Heart right ventricle (tissue), 16 donors: ENCODE measurements at regions not wholly inside any gene's neighbourhood (a gene's known extent, or its start where the extent isn't known, plus 50 kb on each side); places are given as distances from the start of the nearest gene placed in this dataset.

ENCODE experiments used
- ATAC-seq, 8 donors: fragments of 200-7000 bp; cut with Tn5 transposase; one replicate each; pipeline ENCODE4 v1.9.1; 2020; ENCODE audit warnings: mild to moderate bottlenecking in 8 of 8, moderate library complexity in 8 of 8, moderate number of reproducible peaks in 1 of 8
- DNase-seq, 2 donors: peaks; one replicate each; pipeline ENCODE4 v3.0.0-alpha.2; 2020
- H3K27ac ChIP-seq, 10 donors: fragments of 200-600 bp; sonication (generic) in 2 of 10; one replicate each; pipeline versions ENCODE4 v1.5.0 to v1.8.0; 2020 to 2022; ENCODE audit warnings: mild to moderate bottlenecking in 3 of 10
- H3K27me3 ChIP-seq, 7 donors: fragments of 200-600 bp; one replicate each; pipeline ENCODE4 v1.8.0; 2021 to 2022; ENCODE audit warnings: mild to moderate bottlenecking in 2 of 7
- H3K36me3 ChIP-seq, 9 donors: fragments of 200-600 bp; sonication (generic) in 1 of 9; one replicate each; pipeline versions ENCODE4 v1.5.0 to v1.8.0; 2020 to 2022; ENCODE audit warnings: mild to moderate bottlenecking in 2 of 9
- H3K4me1 ChIP-seq, 9 donors: fragments of 200-600 bp; sonication (generic) in 1 of 9; one replicate each; pipeline versions ENCODE4 v1.5.0 to v1.8.0; 2020 to 2022; ENCODE audit warnings: mild to moderate bottlenecking in 4 of 9
- H3K4me3 ChIP-seq, 10 donors: fragments of 200-600 bp; sonication (generic) in 2 of 10; one replicate each; pipeline versions ENCODE4 v1.5.0 to v1.8.0; 2020 to 2022; ENCODE audit warnings: mild to moderate bottlenecking in 7 of 10, moderate library complexity in 2 of 10
- H3K9me3 ChIP-seq, 11 donors: fragments of 200-600 bp in 10 of 11; sonication (generic) in 2 of 11; one replicate each; pipeline versions ENCODE4 v1.5.0 to v1.8.0; 2013 to 2022; ENCODE audit warnings: mild to moderate bottlenecking in 2 of 11, control low read depth in 1 of 11, moderate library complexity in 1 of 11
- WGBS, 2 donors: extraction: QIAGEN DNeasy Blood & Tissue Kit; methylation state at CpG; one replicate each; pipeline ENCODE4 v1.1.7; 2013; ENCODE audit warnings: inconsistent platforms in 1 of 2; 5-methylcytosine and 5-hydroxymethylcytosine counted together
- intact Hi-C, 10 donors: fragments of 100-400 bp; cut with DNase I; formaldehyde crosslinking; loops; one replicate each; pipeline versions ENCODE4 v1.11.1 to v1.14.2; 2022
- TF ChIP-seq, protein P1 (sequence below), 9 donors: fragments of 200-600 bp; sonication (generic) in 2 of 9; IDR thresholded peaks; one replicate each; pipeline versions ENCODE4 v1.5.0 to v1.8.0; 2021 to 2022; ENCODE audit warnings: antibody characterized with exemption in 9 of 9, mild to moderate bottlenecking in 5 of 9, moderate library complexity in 1 of 9
- donor health status: Arrhythmogenic right ventricular cardiomyopathy.
- donor health status: ischemic (EF 13 %, LVEDD 7.1; RV severe dilation, severe dysfunction).
- donor health status: healthy with polysubstance abuse.
- donor health status: DM: no; HTN: yes; CAD: no.
- donor health status: DM: no; HTN: no; CAD: no.
- donor health status: ischemic (EF 25% LVEDD 6.9; RV normal size, moderate dysfunction).
- donor health status: ischemic (EF 25% LVEDD 5.7; RV mildly dilated, moderate dysfunction).
- donor health status: healthy.
- donor health status: DM: yes; HTN: yes; CAD: no.
- donor health status: Ischemic cardiomyopathy.
- donor health status: ischemic (EF 35%, LVEDD 5.7; RV mildly dilated, moderate dysfunction).
- donor health status: nonischemic (EF 11% LVEDD 7.7; RV severe dilation, severe dysfunction).
- donor health status: DM: yes; HTN: yes; CAD: no.
- donor health status: PGD.
- donor health status: ischemic (EF 29% LVEDD 5.4; RV normal size, mild dysfunction).
- donor health status: nonischemic (EF 23%, LVEDD 6.1; RV moderate dilation, normal function).

DNA sequence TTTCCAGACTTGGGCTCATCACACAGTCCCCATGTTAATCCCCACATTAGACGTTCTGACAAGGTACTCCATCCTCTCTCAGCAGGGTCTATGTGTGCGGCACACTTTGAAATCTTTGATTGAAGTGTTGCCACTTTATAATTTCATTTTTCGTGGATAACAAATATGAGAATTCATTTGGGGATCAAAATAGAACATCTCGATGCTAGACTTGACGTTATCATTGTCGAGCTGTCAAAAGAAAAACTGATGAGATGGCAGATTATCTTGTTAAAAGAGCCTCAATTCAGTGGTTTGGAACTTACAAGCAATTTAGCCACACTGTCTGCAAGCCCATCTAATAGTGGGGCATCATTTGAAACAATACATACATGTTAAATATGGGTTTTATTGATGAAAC, 91.2 kb upstream of the SULT1C3 start:
- Histone ChIP-seq H3K27me3 (peaks cover 0 to 9% (median 0%) of the 10 kb centered on the region in 7 donors), H3K27ac (no peak overlapping the region), H3K36me3 (no peaks in the 10 kb centered on the region), H3K4me3 (no peak overlapping the region), H3K4me1 (no peaks in the 10 kb centered on the region), H3K9me3 (no peaks in the 10 kb centered on the region)
- no peak for DNase-seq
- 73% methylated on average over 6 of the region's 6 CpGs for WGBS, 2 donors
- ATAC-seq: no peak
- TF ChIP-seq, protein P1, sequence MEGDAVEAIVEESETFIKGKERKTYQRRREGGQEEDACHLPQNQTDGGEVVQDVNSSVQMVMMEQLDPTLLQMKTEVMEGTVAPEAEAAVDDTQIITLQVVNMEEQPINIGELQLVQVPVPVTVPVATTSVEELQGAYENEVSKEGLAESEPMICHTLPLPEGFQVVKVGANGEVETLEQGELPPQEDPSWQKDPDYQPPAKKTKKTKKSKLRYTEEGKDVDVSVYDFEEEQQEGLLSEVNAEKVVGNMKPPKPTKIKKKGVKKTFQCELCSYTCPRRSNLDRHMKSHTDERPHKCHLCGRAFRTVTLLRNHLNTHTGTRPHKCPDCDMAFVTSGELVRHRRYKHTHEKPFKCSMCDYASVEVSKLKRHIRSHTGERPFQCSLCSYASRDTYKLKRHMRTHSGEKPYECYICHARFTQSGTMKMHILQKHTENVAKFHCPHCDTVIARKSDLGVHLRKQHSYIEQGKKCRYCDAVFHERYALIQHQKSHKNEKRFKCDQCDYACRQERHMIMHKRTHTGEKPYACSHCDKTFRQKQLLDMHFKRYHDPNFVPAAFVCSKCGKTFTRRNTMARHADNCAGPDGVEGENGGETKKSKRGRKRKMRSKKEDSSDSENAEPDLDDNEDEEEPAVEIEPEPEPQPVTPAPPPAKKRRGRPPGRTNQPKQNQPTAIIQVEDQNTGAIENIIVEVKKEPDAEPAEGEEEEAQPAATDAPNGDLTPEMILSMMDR (IDR thresholded peaks at IDR 0.05): no peak
- intact Hi-C loops: no loop called here

DNA sequence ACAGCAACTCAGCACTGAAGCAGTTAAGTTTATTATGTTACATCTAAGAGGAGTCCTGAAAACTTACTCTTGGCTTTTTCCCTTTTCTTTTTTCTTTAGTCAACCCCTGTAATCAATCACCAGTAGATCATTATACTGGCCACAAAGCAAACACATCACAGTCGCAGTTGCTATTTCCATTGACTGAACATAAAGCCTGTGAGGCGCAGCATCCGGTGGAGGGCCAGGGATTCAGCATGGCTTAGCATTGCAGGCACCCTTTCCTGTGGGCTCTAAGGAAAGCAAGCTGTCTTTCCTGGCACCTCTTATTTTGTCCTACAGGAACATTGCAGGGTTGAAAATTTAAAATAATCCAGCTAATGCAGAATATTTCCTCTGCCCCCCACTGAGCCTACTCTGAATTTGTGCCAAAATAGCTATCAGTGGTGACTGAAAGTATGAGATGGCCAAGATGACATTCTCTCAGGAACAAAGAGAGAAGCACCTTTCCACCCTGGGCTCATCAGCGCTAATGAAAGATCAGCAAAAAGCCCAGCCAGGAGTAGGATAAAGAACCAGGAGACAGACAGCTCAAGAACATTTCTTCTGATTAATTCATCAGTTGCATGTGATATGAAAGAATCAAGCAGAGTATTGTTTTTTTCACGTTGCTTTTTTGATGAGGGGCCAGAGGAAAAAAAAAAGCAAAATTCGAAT, 85.3 kb upstream of the SULT1C3 start:
- H3K27me3 ChIP-seq: peaks cover 0 to 9% (median 0%) of the 10 kb centered on the region in 7 donors
- no peak overlapping the region for H3K27ac ChIP-seq
- H3K4me3 ChIP-seq: no peak overlapping the region
- H3K9me3 ChIP-seq: no peaks in the 10 kb centered on the region
- TF ChIP-seq, protein P1 (IDR thresholded peaks at IDR 0.05): no peak
- DNase-seq: no peak
- WGBS, 2 donors: 71 to 73% methylated on average over 6 of the region's 6 CpGs
- intact Hi-C loops: no loop called here
- ATAC-seq: no peak
- H3K4me1 ChIP-seq: no peaks in the 10 kb centered on the region
- H3K36me3 ChIP-seq: no peaks in the 10 kb centered on the region

DNA sequence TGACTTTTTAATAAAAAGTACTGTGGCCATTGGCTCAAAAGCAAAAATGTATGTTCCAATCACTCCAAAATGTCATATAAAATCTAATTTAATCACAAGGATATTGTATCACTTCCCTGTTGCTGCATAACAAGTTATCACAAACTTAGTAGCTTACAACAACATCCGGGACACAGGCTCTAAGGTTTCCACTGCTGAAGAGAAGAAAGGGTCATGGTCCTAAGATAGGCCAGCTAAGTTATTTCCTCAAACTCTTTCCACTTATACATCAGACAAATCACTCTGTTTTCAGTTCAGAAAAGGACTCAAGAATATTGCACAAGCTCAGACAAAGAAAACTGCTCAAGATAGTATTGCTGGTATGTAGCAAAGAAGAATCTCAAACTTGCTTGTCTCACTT, 78.5 kb upstream of the SULT1C3 start:
- 52 to 68% methylated on average over 1 of the region's 1 CpG for WGBS, 2 donors

DNA sequence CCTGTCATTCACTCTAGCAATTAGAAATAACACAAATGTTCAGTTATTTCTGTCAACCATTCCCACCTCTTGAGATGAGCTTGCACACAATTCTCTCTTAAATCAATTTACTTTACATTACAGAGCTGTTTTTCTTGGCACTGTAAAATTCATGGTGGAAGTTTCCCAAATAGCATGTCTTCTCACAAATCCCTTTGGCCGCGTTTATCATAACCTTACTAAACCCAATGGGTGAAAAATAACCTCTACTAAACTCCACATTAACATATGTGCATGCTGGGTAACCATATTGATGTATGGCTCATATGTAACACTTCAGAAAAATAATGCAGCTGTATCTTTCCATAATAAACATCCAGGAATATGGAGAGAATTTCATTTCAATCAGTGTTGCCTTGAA, 75.5 kb upstream of the SULT1C3 start:
- 51 to 72% methylated on average over 2 of the region's 2 CpGs for WGBS, 2 donors
- TF ChIP-seq, protein P1 (IDR thresholded peaks at IDR 0.05): no peak
- DNase-seq: no peak
- intact Hi-C loops: no loop called here
- Histone ChIP-seq H3K4me3 (no peak overlapping the region), H3K4me1 (no peaks in the 10 kb centered on the region), H3K27me3 (peaks cover 0 to 17% (median 0%) of the 10 kb centered on the region in 7 donors), H3K36me3 (no peaks in the 10 kb centered on the region), H3K9me3 (no peaks in the 10 kb centered on the region), H3K27ac (no peak overlapping the region)
- ATAC-seq: no peak

More for the DNA sequence above, 78.5 kb upstream of the SULT1C3 start:
- Histone ChIP-seq H3K4me3 (no peak overlapping the region), H3K36me3 (no peaks in the 10 kb centered on the region), H3K4me1 (no peaks in the 10 kb centered on the region), H3K27ac (no peak overlapping the region), H3K9me3 (no peaks in the 10 kb centered on the region), H3K27me3 (peaks cover 0 to 8% (median 0%) of the 10 kb centered on the region in 7 donors)
- TF ChIP-seq, protein P1 (IDR thresholded peaks at IDR 0.05): no peak
- ATAC-seq (no peak), DNase-seq (no peak)
- intact Hi-C loops: no loop called here
